Uterus (tissue), 3 donors: ENCODE measurements at regions not wholly inside any gene's neighbourhood (a gene's known extent, or its start where the extent isn't known, plus 50 kb on each side); places are given as distances from the start of the nearest gene placed in this dataset.

Experiments
- DNase-seq, 2 donors: peaks; one replicate each; pipeline ENCODE4 v3.0.0-alpha.2; 2019 to 2020
- H3K27ac ChIP-seq, 2 donors: fragments of 200-600 bp; sonication (generic); 1 replicate in 1 of 2; 2 replicates in 1 of 2; pipeline ENCODE4 v1.5.1; 2016 to 2018
- H3K27me3 ChIP-seq, 2 donors: fragments of 200-600 bp; sonication (generic); one replicate each; pipeline ENCODE4 v1.5.1; 2018 to 2019; ENCODE audit warnings: control low read depth in 1 of 2
- H3K36me3 ChIP-seq, 2 donors: fragments of 200-600 bp; sonication (generic); one replicate each; pipeline ENCODE4 v1.5.1; 2019; ENCODE audit warnings: control low read depth in 1 of 2
- H3K4me1 ChIP-seq, 2 donors: fragments of 200-600 bp; sonication (generic); one replicate each; pipeline ENCODE4 v1.5.1; 2018 to 2019; ENCODE audit warnings: control low read depth in 1 of 2
- H3K4me3 ChIP-seq, 2 donors: fragments of 200-600 bp; sonication (generic); 1 replicate in 1 of 2; 2 replicates in 1 of 2; pipeline ENCODE4 v1.5.1; 2018 to 2019; ENCODE audit warnings: mild to moderate bottlenecking in 1 of 2
- H3K9me3 ChIP-seq, 2 donors: fragments of 200-600 bp; sonication (generic); one replicate each; pipeline ENCODE4 v1.5.1; 2019; ENCODE audit warnings: control low read depth in 1 of 2
- POLR2A ChIP-seq, 2 donors: fragments of 450-650 bp; IDR thresholded peaks; one replicate each; pipeline ENCODE4 v1.6.1; 2016; ENCODE audit warnings: antibody characterized with exemption in 2 of 2, mild to moderate bottlenecking in 1 of 2, moderate library complexity in 1 of 2
- intact Hi-C: fragments of 100-400 bp; cut with DNase I; formaldehyde crosslinking; loops from one replicate; pipeline ENCODE4 v1.15.1; 2023; ENCODE audit warnings: low total_unique reads
- TF ChIP-seq, protein P1 (sequence below), 4 experiments: fragments of 200-600 bp in 2 of 4; fragments of 450-650 bp in 2 of 4; sonication (generic) in 2 of 4; IDR thresholded peaks; one replicate each; pipeline ENCODE4 v1.5.1; 2016 to 2019; ENCODE audit warnings: antibody characterized with exemption in 4 of 4, mild to moderate bottlenecking in 2 of 4, moderate library complexity in 1 of 4
- donor health status: DM: yes; HTN: yes; CAD: no.

DNA sequence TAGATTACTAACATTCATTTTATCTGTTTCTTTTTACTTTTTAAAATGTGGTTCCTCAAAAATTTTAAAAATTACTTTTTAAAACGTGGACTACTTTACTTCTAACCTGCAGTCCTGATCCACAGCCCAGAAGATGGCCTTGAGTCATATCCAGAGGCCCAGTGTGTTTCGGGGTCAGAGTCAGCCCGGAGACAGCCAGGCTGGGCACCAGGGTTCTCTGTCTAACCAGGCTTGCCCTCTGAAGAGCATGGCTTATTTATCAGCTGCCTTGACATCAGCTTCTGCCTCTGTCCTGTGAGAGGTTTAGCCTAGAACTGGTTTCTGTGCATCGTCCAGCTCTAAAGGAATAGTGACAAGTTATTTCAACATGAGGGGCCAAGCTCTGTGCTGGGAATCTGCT is 332.0 kb downstream of the FGF9 start:
- no peak overlapping the region for H3K4me3 ChIP-seq
- H3K27ac ChIP-seq, result no peak overlapping the region
- H3K9me3 ChIP-seq, result no peaks in the 10 kb centered on the region
- H3K36me3 ChIP-seq, result no peaks in the 10 kb centered on the region
- intact Hi-C loops, result no loop called here
- H3K4me1 ChIP-seq, result no peaks in the 10 kb centered on the region
- TF ChIP-seq, protein P1, sequence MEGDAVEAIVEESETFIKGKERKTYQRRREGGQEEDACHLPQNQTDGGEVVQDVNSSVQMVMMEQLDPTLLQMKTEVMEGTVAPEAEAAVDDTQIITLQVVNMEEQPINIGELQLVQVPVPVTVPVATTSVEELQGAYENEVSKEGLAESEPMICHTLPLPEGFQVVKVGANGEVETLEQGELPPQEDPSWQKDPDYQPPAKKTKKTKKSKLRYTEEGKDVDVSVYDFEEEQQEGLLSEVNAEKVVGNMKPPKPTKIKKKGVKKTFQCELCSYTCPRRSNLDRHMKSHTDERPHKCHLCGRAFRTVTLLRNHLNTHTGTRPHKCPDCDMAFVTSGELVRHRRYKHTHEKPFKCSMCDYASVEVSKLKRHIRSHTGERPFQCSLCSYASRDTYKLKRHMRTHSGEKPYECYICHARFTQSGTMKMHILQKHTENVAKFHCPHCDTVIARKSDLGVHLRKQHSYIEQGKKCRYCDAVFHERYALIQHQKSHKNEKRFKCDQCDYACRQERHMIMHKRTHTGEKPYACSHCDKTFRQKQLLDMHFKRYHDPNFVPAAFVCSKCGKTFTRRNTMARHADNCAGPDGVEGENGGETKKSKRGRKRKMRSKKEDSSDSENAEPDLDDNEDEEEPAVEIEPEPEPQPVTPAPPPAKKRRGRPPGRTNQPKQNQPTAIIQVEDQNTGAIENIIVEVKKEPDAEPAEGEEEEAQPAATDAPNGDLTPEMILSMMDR (IDR thresholded peaks at IDR 0.05), result no peak
- no peak for TF ChIP-seq POLR2A (IDR thresholded peaks at IDR 0.05)
- H3K27me3 ChIP-seq, result no peaks in the 10 kb centered on the region
- DNase-seq, result no peak

DNA sequence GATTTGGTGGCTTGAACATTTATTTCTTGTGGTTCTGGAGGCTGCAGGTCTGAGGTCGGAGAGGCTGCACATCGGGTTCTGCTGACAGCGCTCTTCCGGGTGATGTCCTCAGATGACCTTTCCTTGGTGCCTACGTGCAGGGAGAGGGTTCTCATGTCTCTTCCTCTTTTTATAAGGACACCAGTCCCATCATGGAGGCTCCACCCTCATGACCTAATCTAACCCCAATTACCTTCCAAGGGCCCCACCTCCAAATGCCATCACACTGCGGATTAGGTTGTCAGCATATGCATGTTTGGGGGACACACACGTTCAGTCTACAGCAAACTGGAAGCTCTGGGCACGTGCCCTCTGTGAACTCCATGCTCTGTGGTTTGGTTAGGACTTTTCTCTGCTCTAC is 338.6 kb downstream of the FGF9 start:
- TF ChIP-seq POLR2A (IDR thresholded peaks at IDR 0.05), result no peak
- TF ChIP-seq, protein P1 (IDR thresholded peaks at IDR 0.05), result no peak
- Histone ChIP-seq H3K27ac (no peak overlapping the region), H3K36me3 (no peaks in the 10 kb centered on the region), H3K27me3 (no peaks in the 10 kb centered on the region), H3K9me3 (no peaks in the 10 kb centered on the region), H3K4me3 (no peak overlapping the region), H3K4me1 (no peaks in the 10 kb centered on the region)
- no peak for DNase-seq
- intact Hi-C loops, result no loop called here

DNA sequence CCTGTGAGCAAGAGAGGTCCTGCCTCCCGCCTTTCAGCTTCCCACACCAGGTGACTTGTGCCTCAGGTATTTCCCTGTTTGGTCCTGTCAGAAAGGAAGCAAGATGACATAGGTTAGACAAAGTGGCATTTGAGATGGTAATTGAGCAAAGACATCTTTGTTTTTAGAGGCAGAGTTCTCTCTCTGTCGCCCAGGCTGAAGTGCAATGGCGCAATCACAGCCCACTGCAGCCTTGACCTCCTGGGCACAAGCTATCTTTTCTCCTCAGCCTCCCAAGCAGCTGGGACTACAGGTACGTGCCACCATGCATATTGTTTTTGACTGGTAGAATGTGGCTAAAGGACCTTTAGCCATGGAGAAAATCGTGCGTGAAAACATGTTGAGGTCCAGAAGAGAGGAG is 339.1 kb downstream of the FGF9 start:
- H3K4me1 ChIP-seq, result no peaks in the 10 kb centered on the region
- no peak for TF ChIP-seq POLR2A (IDR thresholded peaks at IDR 0.05)
- TF ChIP-seq, protein P1 (IDR thresholded peaks at IDR 0.05), result no peak
- intact Hi-C loops, result no loop called here
- no peaks in the 10 kb centered on the region for H3K9me3 ChIP-seq
- H3K36me3 ChIP-seq, result no peaks in the 10 kb centered on the region
- DNase-seq, result no peak
- no peak overlapping the region for H3K4me3 ChIP-seq
- no peak overlapping the region for H3K27ac ChIP-seq
- no peaks in the 10 kb centered on the region for H3K27me3 ChIP-seq

DNA sequence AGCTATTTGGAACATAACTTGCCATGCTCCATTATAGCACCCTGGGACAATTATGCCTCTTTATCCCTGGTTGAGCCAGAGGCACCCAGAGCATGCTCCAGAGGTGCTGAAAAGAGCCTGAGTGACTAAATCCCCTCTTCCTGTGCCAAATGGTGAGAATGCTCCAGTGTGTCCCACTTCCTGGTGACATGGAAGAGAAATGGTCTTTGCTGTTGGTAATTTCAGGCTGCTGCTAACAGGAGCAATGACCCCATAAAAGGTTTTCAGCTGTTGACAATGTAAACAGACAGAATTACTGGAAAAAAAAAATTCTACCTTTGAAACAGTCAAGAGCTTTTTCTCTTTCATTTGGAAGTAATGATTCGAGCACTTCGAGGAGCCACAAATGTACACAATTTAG is 341.8 kb downstream of the FGF9 start:
- H3K27ac ChIP-seq, result no peak overlapping the region
- no peaks in the 10 kb centered on the region for H3K4me1 ChIP-seq
- intact Hi-C loops, result no loop called here
- H3K36me3 ChIP-seq, result no peaks in the 10 kb centered on the region
- no peaks in the 10 kb centered on the region for H3K27me3 ChIP-seq
- no peaks in the 10 kb centered on the region for H3K9me3 ChIP-seq
- H3K4me3 ChIP-seq, result no peak overlapping the region
- no peak for TF ChIP-seq POLR2A (IDR thresholded peaks at IDR 0.05)
- TF ChIP-seq, protein P1 (IDR thresholded peaks at IDR 0.05), result no peak
- DNase-seq, result no peak

DNA sequence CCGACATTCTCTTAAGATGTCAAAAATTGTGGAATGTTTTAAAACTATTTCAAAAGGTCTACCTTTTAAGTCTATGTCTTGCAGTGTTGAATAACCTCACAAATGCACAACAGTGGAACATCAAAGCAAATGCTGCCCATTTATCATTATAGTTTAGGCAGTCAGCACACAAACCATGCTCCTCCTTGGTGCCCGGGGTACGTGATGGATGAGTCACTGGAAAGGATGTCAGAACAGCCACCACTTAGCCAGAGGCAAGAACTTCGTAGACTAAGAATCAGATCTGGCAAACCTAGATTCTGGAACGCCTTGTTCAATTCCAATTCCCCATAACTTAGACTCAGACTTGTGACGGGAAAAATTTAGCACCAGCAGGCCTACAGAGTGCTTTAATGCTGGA is 343.6 kb downstream of the FGF9 start:
- H3K36me3 ChIP-seq, result no peaks in the 10 kb centered on the region
- H3K4me1 ChIP-seq, result no peaks in the 10 kb centered on the region
- intact Hi-C loops, result no loop called here
- no peak overlapping the region for H3K27ac ChIP-seq
- no peaks in the 10 kb centered on the region for H3K9me3 ChIP-seq
- TF ChIP-seq, protein P1 (IDR thresholded peaks at IDR 0.05), result no peak
- no peak for TF ChIP-seq POLR2A (IDR thresholded peaks at IDR 0.05)
- H3K4me3 ChIP-seq, result no peak overlapping the region
- no peaks in the 10 kb centered on the region for H3K27me3 ChIP-seq
- DNase-seq, result no peak
